Stimulated activated CD4-positive, alpha-beta T cell treated with anti-CD3 and anti-CD28 coated beads, Interleukin-15, amount 100 ng/mL, for 24 hours (primary cell): ENCODE measurements at regions not wholly inside any gene's neighbourhood (a gene's known extent, or its start where the extent isn't known, plus 50 kb on each side); places are given as distances from the start of the nearest gene placed in this dataset.

ENCODE experiments used
- DNase-seq: peaks from one replicate; pipeline ENCODE4 v3.0.0-alpha.2; 2020

DNA sequence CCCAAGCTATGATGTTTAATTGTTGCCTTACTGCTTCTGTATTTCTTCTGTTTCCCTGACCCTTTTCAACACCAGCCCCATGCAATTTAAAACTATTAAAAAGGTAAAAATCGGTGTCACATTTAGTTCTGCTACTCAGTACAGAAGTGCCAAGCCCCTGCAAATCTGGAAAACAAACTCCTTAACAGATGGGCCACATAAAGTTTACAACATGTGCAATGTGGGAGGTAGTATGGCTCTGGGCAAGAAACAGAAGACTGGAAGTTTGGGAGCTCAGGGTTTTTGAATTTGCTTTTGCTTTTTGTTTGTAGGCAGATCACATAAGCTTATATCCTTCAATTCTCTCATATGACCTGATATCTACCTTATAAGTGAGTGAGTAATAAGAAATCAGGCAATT, 404.0 kb upstream of the ATP2B1 start:
- DNase-seq = no peak

DNA sequence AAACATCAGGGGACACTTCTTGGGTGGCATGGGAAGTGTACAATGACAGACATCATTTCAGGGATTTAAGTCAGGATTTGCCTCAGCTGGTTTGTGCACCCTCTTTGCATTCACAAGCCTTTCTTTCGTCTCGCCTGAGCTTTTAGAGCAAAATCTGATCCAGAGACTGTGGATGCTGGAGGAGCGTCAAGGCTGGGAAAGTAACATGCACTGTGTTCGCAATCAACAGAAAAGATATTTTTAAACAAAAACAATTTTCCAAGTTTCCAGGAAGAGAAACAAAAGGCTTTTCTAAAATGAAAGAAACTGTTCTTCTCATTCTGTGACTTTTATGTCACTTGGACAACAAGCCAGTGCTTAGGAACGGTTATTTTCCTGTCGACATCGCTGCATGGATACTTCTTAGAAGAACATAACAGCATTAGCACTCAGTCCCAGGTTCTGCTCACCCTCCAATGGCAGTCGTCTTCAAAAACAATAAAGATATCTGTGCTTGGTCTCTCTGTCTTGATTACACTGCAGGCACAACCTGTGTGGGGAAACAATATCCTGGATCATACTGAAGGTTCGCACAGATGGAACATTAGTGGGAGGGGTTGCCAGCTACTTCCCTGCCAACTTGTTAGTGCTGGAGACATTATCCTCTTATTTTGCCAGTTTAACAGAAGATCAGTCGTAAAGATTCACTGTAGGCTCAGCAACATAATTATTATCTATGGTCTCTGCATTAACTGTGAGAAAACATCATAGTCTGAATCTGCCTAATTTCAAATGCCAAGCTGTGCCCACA, 403.3 kb upstream of the ATP2B1 start:
- DNase-seq = no peak

DNA sequence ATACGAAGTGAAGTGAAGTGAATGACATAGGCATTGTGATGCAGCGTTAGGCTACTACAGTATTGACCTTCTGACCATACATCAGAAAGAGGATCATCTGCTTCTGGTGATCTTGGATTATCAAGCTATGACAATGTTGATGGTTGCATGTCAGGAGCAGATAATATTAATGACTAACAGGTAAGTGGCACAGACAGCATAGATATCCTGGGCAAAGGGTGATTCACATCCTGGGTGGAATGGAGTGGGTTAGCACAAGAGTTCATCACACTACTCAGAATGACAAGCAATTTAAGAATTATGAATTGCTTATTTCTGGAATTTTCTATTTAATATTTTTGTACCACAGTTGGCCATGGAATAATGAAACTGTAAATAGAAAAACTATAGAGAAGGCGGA, 397.9 kb upstream of the ATP2B1 start:
- no peak for DNase-seq

DNA sequence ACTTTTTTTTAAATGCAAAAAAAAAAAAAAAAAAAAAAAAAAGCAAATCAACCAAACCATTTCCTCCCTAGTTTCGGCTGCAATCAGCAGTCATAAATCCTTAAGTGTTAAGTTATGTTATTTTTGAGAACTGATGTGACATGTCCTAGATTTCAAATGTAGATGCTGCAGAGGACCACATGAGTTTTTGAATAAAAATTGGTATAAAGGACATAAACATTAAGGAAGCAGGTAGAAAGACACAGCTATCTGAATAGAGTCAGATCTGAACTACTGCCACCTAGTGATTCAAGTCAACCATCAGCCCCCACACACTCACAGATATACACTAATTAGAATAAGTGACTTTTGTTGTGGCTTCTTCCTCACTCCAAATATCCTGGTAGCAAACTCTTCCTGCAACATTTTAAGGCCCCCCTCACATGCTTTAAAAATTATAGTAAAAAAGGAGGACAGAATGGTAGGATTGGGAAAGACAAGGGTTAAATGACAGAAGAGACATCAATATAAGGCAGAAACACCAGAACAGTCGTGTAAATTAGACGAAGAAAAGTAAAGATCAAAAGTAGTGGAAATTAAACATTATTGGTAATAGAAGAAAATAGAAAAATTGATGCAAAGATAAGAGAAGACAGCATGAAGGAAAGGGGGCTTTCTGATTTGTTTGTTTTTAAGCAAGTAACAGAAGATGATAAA, 394.5 kb upstream of the ATP2B1 start:
- peak; percentile 21 for DNase-seq

DNA sequence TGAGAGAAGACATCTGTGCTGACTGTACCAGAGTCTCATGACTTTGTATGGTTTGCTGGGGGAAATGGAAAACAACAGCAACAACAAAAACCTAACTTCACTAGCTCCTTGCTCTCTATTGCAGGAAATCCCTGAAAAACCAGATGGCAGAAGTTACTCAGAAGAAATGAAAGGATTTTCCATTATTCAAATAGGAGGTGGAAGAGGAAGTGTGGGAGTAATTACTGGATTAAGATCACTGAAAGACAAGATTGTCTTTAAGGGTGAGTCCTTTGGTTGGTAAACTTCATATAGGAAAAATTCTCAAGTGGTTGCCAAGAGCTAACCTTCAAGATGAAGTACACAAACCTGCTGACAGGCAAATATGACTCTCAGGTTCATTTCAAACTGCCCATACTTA, 391.9 kb upstream of the ATP2B1 start:
- no peak for DNase-seq

DNA sequence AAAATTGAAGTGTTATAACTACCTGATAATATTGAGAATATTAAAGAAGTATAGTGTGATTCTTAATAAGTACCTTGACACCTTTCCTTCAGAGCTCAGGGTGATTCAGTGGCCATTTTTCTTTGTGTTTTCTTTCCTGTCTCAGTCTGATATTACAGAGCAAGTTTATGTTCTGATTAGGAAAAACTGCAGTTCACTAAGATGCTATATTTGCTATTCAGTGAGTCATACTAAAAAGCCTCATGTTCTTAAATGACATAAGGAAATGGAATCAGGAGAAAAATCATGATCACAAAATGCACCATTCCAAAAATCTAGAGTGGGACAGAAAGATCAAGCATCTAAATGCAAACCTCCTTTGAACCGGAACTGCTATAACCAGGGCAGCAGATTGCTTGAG, 390.6 kb upstream of the ATP2B1 start:
- no peak for DNase-seq

DNA sequence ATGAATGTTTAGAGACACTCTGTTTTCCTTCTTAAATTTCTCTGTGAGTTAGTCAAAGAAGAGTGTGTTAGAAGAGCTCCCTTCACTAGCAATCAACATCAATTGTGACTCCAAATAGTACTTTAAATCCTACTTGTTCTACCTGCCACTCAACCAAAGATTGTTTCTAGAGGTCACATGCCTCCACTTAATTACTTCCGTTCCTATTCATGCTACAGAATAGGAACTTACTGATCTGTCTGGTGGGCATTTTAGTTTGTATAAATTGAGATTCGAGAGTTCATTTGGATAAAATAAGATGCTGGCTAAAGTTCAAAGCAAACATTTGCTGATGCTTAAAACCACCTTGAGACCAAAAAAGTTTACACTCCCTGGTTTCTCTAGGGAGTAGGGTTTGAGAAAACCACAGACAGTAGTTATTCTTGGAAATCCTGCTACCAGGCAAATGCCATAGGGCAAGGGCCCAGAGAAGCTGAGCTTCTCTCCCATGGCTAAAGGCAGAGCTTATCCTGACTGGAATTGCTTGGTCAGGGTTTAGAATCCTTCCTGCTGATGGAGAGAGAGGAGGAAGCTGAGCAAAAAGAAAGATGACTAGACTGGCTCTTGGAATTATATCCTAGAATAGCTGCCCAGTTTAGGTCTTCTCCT, 389.6 kb upstream of the ATP2B1 start:
- DNase-seq = no peak

DNA sequence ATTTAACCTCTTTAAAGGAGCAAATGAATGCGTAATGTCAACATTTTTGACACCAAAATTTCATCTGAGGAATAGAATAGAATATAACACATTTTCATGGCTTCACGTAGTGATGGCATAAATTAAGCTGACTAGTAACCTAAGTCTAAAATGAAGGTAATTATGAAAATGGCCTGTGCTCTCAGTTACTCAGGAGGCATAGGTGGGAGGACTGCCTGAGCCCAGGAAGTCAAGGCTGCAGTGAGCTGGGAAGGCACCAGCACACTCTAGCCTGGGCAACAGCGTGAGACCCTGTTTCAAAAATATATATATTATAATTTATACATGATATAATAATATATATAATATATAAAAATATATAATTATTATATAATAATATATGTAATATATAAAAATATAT, 383.2 kb upstream of the ATP2B1 start:
- no peak for DNase-seq

DNA sequence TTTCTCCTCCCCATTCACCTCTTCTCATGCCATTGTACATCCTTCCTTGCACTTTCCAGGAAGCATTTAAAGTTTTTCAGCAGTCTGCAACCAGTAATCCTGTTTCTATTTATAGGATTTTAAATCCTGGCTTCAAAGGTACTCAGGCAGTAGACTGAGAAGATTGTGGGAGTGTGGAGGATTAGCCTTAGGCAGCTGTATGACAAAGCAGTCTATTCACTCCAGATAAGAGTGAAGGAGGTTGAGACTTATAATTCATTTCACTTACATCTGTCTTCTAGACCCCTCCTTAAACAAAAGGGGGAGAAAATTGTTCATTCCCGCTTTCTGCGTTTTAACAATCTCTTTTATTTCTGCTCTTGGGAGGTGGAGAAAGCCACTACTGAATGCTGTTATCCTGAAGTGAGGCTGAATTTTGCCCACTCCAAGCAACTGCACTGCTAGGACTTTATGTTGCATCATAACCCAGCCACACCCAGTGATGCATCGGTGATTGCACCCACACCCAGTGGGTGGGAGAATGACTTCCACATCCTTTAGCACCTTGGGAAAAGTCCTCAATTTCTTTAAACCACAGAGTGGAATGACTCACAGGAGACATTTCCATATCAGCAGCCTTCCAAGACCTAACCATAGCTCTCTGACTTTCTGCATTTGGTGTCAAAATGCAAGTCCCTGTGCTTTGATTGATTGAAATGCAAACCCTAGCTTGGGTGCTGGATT, 382.5 kb upstream of the ATP2B1 start:
- peak; percentile 23 for DNase-seq

DNA sequence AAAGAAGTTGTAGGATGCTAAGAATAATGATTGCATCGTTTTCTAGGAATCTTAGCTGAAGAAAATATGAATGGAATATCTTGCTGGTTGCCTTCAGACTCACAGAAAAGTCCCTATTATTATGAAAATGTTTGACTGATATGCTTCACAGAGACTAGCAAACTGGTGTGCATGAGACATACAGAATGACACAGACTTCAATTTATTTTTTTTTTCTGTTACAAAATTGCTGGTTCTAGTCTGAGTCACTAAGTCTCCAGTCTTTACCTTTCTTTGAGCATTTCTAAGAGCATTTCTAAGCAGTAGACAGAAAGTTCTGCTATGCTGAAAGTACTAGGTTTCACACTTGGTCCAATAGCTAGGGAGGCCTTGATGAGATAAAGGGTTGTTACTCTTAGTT, 377.6 kb upstream of the ATP2B1 start:
- DNase-seq = no peak

DNA sequence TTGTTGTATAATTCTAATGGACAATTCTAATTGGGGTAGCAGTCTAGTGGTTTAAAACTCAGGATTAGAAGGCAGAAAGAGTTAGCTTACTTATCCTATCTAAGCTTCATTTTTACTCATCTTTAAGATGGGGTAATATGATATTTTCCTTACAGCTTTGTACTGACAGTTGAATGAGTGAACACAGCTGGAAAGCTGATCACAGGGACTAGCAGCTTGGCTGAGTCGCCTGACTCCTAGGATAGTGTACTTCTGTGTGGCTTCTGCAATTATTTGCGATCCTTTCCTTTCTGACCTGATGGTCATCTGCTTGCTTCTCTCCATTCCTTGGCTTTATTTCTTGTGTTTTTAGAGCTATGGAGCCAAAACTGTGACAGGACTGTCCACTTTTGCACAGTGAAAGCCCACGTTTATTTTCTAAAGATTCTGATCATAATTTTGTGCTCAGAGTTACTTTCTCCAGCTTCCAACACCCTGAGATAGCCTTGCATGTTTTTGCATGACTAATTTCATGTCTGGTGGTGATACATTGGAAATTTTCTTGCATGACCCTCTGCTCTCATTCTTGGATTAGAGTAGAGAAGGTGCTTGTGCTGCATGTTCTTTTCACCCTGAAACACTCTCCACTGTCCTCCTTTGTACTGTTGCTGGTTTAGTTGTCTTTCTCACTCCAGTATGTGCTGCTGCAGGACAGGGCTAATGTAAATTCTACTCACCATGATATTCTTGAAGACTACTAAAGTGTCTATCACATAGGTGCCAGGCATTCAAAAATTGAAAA, 377.0 kb upstream of the ATP2B1 start:
- DNase-seq = no peak

DNA sequence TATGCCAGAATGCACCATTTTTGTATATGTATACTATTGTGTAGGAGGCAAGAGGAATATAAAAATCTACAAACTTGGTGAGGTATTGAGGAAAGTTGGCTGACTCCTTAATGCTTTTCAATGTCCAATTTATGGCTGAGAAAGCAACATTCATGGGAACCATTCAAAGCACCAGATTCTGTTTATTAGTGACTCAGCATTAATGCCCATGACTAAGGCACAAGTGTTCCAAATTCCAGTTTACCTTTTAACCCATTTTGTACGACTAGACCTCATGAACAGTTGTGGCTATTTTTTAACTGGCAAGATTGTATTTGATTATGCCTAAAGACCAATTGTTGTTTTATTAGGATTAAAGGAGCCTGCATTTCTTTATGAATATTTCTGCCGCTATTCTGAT, 375.4 kb upstream of the ATP2B1 start:
- DNase-seq = no peak

DNA sequence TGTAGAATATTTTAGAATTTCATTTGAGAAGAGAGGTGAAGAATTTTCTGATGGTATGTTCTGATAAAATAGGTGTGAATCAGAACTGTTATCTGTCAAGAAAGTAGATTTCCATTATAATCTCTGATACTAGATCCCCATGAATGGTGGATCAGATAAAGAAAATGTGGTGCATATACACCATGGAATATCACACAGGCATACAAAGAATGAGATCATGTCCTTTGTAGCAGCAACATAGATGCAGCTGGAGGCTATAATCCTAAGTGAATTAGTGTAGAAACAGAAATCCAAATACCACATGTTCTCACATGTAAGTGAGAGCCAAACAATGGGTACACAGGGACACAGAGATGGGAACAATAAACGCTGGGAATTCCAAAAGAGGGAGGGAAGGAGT, 372.0 kb upstream of the ATP2B1 start:
- no peak for DNase-seq

DNA sequence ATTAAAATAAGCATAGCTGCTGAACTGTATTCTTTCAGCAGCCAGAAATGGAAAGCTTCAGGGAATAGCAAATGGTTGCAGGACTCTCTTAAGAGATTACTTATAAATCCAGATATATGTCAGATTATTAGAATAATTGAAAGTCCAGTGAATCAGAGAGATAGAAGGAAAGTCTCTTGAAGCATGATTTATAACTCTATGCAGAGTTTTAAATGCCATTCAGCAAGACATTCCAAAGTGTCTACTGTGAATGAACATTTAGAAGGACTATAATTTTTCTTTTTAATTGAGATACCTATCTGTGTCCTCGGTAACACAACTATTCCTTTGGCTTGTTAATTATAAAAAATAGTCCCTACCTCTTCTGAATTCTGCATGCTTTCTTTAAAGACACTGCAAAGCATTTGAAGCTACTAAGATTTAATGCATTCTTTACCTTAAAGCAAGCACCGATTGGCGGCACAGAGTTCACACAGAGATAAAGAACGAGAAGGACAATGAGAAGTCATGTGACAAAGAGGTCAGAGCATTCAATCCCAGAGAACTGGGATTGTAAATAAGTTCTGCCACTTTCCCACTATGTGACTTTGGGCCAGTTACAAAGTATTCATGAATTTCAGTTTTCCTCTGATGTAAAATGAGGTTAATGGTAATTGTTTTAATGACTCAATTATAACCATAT, 371.0 kb upstream of the ATP2B1 start:
- DNase-seq = no peak

DNA sequence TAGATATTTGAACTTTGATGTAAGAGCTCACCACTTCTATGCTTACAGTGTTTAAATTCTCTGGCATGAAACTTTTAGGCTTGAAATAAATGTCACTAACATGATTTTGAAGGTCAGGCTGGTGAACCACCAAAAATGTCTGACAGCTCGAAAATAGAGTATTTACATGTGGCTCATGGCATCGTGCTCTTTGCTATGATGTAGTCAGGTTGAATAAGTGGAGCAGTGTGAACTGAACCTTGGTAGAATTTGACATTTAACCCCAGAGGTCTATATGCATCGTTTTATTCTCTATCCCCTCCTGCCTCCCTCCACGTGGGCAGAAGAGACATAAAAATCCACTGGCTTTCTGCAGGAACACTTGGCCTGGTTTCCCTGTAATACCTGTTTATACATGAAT, 369.7 kb upstream of the ATP2B1 start:
- DNase-seq = no peak

DNA sequence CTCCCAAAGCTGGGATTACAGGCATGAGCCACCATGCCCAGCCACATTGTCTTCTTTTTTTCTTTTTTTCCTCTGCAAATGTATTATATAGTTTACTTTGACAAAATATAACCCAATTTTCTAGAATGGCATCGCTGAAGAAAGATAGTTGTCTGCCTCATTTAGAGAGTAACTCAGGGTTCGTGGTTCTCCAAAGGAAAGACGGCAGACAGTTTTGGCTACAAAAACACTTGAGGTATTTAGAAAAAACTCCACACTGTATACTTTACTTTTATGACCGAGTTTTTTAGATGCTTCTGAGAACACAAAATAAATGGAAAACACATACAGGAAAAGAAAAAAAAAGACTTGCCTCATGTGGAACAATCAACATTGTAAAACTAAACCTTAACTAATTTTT, 369.1 kb upstream of the ATP2B1 start:
- DNase-seq = no peak

DNA sequence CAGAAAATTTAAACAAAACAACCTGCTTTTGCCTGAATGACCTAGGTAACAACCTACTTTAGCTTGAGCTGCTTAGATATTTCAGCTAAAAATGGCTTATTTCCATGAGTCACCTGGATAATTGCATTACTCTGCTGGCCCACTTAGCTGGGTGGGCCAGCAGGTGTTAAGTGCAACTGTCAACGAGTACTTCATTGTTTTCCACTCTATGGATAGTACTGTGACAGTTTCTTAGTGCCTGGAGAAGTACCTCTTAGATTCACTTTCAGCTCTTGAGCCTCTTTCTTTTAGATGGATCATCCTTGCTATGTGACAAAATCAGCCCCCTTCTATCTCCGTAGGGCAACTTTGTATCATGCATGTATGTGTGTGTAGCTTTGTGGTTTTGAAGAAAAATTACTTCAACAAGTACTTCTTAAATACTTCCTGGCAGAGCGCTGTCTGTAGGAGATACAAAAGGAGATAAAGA, 368.2 kb upstream of the ATP2B1 start:
- DNase-seq = no peak

DNA sequence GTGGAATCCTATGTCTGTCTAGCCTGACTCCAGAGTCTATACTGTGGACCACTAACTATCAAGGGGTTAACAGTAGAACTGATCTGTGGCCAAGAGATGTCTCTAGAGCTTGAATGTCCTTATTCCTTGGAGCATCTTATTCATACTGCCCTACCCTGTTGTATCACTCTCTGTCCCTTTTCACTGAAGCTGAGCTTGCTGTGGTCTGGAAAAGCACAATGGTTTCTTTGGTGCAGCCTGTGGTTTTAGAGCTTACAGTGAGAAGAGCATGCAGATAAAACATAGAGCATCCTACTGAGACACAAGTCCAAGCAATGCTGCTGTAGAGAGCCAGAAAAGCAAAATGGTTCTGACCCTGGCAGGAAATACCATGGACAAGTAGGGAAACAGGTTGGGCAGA, 367.0 kb upstream of the ATP2B1 start:
- no peak for DNase-seq

DNA sequence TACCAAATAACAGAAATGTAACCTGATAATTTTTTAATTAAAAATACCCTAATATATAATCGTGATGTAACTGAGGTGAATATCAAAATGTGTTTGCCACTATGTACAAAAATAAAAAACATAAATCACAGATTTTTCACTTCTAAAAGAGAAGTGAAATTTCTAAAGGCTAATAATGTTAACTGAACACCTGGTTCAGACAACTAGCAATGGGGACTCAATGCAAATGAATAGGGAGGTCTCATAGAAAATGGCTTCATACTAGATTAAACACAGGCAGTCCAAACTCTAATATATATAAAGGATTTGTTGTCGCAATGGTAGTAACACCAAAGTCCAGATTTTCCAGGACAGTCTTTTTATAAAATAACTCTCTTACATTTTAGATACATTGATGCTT, 365.4 kb upstream of the ATP2B1 start:
- DNase-seq = no peak

DNA sequence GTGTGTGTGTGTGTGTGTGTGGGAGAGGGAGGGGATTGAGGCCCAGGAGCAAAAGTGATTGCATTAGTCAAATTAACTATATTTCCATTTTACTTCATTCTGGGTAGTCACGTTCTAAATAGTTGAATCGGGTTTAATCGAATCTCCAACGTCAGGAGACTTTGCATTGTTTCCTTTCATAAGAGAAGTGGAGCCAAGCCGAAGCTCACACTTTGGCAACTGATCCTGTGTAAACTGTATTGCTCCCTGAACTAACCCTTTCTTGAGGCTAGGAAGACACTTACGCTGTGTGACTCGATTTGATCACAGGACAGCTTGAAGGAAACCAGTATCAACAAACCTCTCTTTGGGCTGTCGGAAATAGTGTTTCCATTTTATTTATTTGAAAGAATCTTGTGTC, 363.4 kb upstream of the ATP2B1 start:
- no peak for DNase-seq

DNA sequence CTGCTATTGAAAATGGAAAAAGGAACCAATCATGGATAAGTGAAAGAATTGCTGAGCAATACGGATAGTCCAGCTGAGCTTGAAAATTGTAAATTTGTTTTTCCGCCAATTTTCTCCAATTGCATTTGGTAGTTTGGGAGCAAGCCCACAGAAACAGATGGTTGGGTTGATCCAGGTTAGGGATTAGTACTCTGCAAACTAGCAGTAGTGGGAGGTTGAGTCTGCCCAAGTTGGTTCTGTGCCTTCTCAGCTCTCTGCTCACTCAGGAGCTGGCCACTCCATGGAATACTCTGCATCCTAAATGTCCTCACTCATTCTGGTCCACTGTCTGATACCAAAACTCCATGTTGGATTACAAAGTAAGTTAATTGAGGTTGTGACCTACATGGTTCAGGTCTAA, 361.1 kb upstream of the ATP2B1 start:
- DNase-seq = no peak

DNA sequence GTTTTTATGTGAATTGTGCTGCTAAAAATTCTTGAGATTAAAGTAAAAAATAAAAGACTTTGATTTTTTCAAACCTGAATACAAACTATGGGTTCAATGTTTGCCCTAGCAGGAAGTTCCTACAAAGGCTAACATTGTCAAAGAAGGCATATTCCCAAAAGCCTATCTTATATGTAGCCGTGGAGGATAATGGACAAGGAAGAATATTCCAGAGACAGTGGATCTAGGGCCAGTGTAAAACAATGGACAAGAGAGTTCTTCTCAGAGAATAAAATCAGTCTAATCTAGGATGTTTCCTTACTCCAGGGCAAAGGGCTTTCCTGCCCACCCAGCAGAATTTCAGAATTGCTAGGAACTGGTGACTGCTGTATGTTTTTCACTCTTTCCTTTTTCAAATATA, 359.2 kb upstream of the ATP2B1 start:
- no peak for DNase-seq
